ENCODE measurements at regions not wholly inside any gene's neighbourhood (a gene's known extent, or its start where the extent isn't known, plus 50 kb on each side); places are given as distances from the start of the nearest gene placed in this dataset.

- no peak for DNase-seq
- H3K4me3 ChIP-seq (ENCODE audit: low read depth, low read length) = no peak overlapping the region
- H3K9me3 ChIP-seq = no peaks in the 10 kb centered on the region; the same call in 1 of the 2 replicates
- no peaks in the 10 kb centered on the region for H3K27me3 ChIP-seq
- H3K4me1 ChIP-seq = peaks cover 3% of the 10 kb centered on the region
- no peaks in the 10 kb centered on the region for H3K36me3 ChIP-seq
- TF ChIP-seq CTCF (IDR thresholded peaks at IDR 0.05; ENCODE audit: low read depth, low read length) = no peak
Measured at GRCh38 chr6:23055523-23055922, 486.2 kb downstream of the HDGFL1 start.

GRCh38 chr6:23073821-23074220, 504.5 kb downstream of the HDGFL1 start:
- no peak for DNase-seq
- Histone ChIP-seq H3K4me3 (ENCODE audit: low read depth, low read length) (no peak overlapping the region), H3K4me1 (peaks cover 6% of the 10 kb centered on the region), H3K27me3 (no peaks in the 10 kb centered on the region), H3K9me3 (no peaks in the 10 kb centered on the region), H3K36me3 (no peaks in the 10 kb centered on the region)
- no peak for TF ChIP-seq CTCF (IDR thresholded peaks at IDR 0.05; ENCODE audit: low read depth, low read length)

GRCh38 chr6:23077772-23078171, 508.4 kb downstream of the HDGFL1 start:
- no peak for TF ChIP-seq CTCF (IDR thresholded peaks at IDR 0.05; ENCODE audit: low read depth, low read length)
- H3K36me3 ChIP-seq = no peaks in the 10 kb centered on the region
- no peak overlapping the region for H3K4me3 ChIP-seq (ENCODE audit: low read depth, low read length)
- peaks cover 19% of the 10 kb centered on the region for H3K4me1 ChIP-seq
- no peak for DNase-seq
- H3K27me3 ChIP-seq = no peaks in the 10 kb centered on the region
- H3K9me3 ChIP-seq = no peaks in the 10 kb centered on the region

GRCh38 chr6:23081701-23082100, 512.3 kb downstream of the HDGFL1 start:
- Histone ChIP-seq H3K4me1 (peaks cover 24% of the 10 kb centered on the region), H3K9me3 (0 out of 2 replicates have a peak, but pooled peaks cover 3% of the 10 kb centered on the region), H3K36me3 (no peaks in the 10 kb centered on the region), H3K4me3 (ENCODE audit: low read depth, low read length) (no peak overlapping the region), H3K27me3 (no peaks in the 10 kb centered on the region)
- peak; percentile 44 for TF ChIP-seq CTCF (IDR thresholded peaks at IDR 0.05; ENCODE audit: low read depth, low read length)
- DNase-seq = no peak

- Histone ChIP-seq H3K27me3 (no peaks in the 10 kb centered on the region), H3K36me3 (no peaks in the 10 kb centered on the region), H3K4me3 (ENCODE audit: low read depth, low read length) (no peak overlapping the region), H3K9me3 (0 out of 2 replicates have a peak, but pooled peaks cover 3% of the 10 kb centered on the region), H3K4me1 (peaks cover 10% of the 10 kb centered on the region)
- DNase-seq = peak; percentile 50
- TF ChIP-seq CTCF (IDR thresholded peaks at IDR 0.05; ENCODE audit: low read depth, low read length) = no peak
Measured at GRCh38 chr6:23086100-23086499, 516.7 kb downstream of the HDGFL1 start.

- Histone ChIP-seq H3K4me3 (ENCODE audit: low read depth, low read length) (no peak overlapping the region), H3K36me3 (no peaks in the 10 kb centered on the region), H3K27me3 (no peaks in the 10 kb centered on the region), H3K4me1 (peaks cover 10% of the 10 kb centered on the region), H3K9me3 (0 out of 2 replicates have a peak, but pooled peaks cover 3% of the 10 kb centered on the region)
- no peak for DNase-seq
- TF ChIP-seq CTCF (IDR thresholded peaks at IDR 0.05; ENCODE audit: low read depth, low read length) = no peak
Measured at GRCh38 chr6:23087471-23087870, 518.1 kb downstream of the HDGFL1 start.
